SK-N-SH (cell line): ENCODE measurements at regions not wholly inside any gene's neighbourhood (a gene's known extent, or its start where the extent isn't known, plus 50 kb on each side); places are given as distances from the start of the nearest gene placed in this dataset.
A peak's percentile ranks its signal among the peaks of the same experiment; 100 is the strongest.

Experiments
- CTCF ChIP-seq: fragments of 200-600 bp; sonication (generic); IDR thresholded peaks from 2 replicates; pipeline ENCODE4 v1.6.1; 2017; ENCODE audit warnings: antibody characterized with exemption, mild to moderate bottlenecking, moderate library complexity
- EZH2phosphoT487 ChIP-seq: fragments of 200-600 bp; sonication (generic); IDR thresholded peaks from 2 replicates; pipeline ENCODE4 v1.6.1; 2017; ENCODE audit warnings: low read depth, mixed run types, mild to moderate bottlenecking, antibody characterized with exemption, moderate library complexity, borderline replicate concordance
- MAX ChIP-seq: IDR thresholded peaks from 2 replicates; pipeline ENCODE4 v1.4.0; 2012; ENCODE audit warnings: low read depth
- POLR2AphosphoS5 ChIP-seq: IDR thresholded peaks from 2 replicates; pipeline ENCODE4 v1.6.1; 2012; ENCODE audit warnings: low read depth, low read length
- REST ChIP-seq: IDR thresholded peaks from 2 replicates; pipeline ENCODE4 v1.6.1; 2012; ENCODE audit warnings: mild to moderate bottlenecking, low read depth, low read length, moderate library complexity
- RFX5 ChIP-seq: IDR thresholded peaks from 2 replicates; pipeline ENCODE4 v1.6.1; 2012; ENCODE audit warnings: mild to moderate bottlenecking, improper control_type of control experiment, low read length

GRCh38 chr12:3342051-3342450 is 149.0 kb upstream of the PRMT8 start:
- TF ChIP-seq EZH2phosphoT487 (no peak), REST (no peak), CTCF (peak; percentile 48), RFX5 (no peak), POLR2AphosphoS5 (no peak), MAX (no peak)
